NCI-H1436 (cell line): ENCODE measurements at regions not wholly inside any gene's neighbourhood (a gene's known extent, or its start where the extent isn't known, plus 50 kb on each side); places are given as distances from the start of the nearest gene placed in this dataset.

ENCODE experiments used
- DNase-seq: peaks from one replicate; lab custom pipeline; 2025; lab: John Stamatoyannopoulos, UW

DNA sequence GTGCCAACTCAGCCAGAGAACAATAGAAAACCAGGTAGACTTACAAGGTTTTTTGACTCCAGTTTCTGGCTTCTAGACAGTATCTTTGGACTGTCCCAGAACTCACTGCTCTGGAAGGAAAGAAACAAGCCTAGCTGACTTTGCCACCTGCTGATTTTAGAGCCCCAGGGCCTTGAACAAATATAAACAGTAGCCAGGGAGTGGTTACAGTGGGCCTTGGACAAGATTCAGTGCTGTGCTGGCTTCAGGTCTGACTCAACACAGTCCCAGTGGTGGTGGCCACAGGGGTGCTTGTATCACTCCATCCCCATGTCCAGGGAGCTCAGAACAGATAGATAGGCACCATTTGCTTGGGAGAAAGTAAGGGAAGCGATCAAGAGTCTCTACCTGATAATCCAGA is 694.1 kb upstream of the ADGRL3 start:
- no peak for DNase-seq

DNA sequence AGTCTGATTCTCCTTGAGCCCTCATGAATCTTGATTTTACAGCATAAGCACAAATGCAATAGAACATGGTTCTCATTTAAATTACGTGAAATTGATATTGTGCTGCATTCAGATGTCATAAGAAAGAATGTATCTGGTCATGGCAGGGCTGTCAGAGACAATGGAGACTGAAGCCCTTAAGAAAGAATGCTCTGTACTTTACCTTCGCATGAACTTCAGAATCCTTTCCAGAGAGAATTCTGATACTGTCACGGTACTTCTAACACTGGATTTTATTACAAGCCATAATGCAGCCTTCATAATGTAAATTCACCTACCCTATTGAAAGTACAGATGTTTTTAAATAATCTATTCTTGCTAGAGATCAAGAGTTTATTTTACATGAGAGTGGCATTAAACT is 677.9 kb upstream of the ADGRL3 start:
- DNase-seq, result no peak

DNA sequence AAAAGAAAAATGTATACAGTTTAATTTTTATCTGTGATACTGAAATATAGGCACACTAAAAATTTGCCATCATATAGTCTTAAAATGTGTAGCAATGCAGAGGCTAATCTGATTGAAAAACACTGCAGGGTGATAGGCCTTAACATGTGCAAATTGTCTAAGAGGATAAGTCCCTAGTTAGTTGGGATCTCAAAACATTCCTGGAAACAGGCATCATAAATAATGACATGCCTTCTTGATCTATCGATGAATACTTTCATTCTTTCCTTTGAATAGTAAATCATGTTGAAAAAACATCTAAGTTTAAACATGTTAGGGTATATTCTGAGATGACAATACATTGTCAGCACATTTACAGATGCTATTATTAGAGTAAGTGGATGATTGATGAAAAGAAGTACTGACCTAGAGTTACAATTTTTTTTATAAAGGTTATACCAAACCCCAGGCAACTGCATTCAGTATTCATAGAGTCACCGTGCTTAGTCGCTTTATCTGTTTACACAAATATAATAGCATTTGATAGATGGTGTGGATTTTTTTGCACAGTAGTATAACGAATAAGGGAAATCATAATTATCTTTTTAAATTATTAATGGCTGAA is 668.2 kb upstream of the ADGRL3 start:
- DNase-seq, result no peak

DNA sequence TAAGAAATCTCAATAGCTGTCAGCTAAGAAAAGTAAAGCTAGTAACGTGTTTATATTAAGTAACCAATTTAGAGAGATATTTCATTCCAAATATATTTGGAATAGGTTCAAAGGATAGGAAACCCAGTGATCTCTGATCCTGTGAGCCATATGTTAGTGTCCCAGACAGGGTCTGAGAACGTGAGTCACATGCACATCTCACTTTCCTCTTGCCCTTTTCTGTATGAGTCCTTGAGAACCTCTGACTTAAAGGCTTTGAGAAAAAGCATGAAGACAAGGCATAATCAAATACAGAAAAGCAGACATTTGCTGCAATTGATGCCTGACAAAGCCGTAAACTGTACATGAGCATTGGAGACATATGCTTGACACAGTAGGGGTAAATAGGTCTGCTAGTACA is 655.1 kb upstream of the ADGRL3 start:
- DNase-seq, result no peak

DNA sequence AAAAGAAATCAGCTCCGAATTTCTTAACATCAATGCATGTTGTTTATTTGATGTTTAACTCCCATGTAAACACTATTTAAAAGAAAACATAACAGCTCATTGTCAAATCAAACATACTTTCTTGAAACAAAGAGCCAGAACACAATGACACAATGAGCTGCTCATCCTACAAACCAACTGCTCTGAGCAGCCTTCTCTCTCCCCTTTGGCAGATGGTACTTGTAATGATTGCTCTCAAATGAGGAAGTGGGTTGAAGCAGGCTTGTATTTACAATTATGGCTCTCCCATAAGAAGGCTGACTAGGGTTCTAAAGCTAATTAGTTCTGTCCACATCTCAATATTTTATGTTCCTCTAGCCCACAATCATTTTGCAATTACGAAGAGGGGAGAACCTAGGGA is 637.8 kb upstream of the ADGRL3 start:
- no peak for DNase-seq

DNA sequence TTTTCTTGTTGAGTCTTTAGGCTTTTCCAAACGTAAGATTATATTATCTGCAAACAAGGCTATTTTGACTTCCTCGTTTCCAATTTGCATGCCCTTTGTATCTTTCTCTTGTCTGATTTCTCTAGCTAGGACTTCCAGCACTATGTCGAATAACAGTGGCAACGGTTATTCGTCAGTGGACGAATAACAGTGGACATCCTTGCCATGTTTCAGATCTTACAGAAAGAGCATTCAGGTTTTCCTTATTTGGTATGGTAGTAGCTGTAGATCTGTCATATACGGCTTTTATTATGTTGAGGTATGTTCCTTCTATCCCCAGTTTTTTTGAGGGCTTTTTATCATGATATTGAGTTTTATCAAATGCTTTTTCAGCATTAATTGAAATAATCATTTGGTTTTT is 634.6 kb upstream of the ADGRL3 start:
- no peak for DNase-seq

DNA sequence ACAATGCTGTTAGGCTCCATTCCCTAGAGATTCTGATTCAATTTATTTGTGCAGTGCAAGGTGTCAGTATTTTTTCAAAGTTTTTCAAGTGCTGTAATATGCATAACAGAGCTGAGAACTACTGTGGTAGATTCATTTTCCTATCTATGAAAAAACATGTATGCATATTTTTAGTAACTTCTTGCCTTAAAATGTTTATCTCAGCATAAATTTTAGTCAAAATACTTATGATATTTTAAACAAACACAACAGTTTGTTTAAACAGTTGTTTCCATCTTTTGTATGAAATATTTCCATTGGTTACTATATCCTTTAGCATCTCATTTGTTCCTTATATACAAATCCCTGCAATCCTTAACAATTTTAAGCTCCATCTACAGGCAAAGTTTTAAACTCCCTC is 624.8 kb upstream of the ADGRL3 start:
- no peak for DNase-seq

DNA sequence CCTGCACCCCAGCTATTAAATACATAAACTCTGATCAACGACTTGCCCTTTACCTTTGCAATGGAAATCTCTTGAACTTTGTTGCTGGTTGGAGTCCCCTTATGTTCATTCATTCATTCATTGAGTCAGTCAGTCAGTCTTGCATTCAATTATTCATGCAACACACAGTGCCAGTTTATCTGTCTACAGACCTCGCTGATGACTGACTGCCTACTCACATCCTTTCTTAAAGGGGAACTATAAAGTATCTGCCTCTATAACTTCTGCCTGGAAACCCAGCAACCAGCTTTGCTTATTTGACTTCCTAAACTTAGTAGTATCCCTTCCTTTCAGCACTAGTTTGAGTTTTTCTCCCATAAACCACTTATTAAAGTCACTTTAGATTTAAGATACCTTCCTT is 620.8 kb upstream of the ADGRL3 start:
- DNase-seq, result no peak

DNA sequence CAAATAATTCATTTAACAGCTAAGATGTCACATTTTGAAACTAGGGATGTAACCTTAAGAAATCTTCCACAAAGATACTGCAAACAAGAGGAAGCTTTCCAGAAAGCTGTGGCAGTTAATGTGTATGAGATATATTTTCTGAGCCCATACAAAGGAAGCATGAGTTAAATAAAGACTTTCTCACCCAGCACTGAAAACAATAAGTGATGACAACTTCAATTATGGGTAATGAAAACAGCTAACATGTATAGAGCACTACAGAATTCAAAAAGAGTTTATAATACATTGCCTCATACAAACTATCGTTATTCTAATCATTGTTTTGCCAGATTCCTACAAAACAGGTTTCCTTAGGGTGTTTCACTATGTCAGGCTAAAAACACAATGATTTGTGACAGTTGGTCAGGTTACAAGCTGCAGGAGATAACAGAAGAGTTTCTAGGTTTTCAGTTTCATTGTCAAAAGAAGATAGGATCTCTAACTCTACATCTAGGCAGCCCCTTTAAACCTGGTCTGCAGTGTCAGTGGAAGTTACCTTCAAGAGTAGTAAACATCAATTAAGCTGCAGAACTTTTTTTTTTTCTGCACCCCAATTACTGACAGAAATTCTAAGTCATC is 618.1 kb upstream of the ADGRL3 start:
- no peak for DNase-seq

DNA sequence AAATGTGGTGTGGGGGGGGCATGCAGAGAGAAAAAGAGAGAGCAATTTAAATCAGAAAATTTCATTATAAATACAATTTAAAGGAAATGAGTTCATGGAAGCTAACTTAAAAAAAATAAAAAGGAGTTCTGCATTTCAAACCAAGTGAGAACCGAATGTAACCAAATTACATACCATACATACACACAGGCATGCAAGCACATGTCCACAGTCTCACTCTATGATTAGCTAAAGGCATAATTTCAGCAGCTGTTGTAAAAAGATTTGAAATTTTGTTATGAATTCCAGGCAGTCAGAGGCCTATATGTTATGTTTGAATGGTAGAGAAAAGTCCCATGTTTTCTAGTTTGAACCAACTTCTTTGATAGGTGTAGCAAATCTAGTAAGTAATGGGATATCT is 611.6 kb upstream of the ADGRL3 start:
- DNase-seq, result no peak

DNA sequence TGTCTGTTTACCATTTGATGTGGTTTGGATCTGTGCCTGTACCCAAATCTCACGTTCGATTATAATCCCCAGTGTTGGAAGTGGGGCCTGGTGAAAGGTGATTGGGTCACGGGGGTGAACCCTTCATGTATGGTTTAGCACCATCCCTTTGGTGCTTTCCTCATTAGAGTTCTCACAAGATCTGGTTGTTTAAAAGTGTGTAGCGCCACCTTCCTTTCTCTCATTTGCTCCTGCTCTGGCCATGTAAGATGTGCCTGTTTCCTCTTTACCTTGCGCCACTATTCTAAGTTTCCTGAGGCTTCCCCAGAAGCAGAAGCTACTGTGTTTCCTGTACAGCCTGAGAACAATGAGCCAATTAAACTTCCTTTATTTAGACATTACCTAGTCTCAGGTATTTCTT is 610.7 kb upstream of the ADGRL3 start:
- no peak for DNase-seq

DNA sequence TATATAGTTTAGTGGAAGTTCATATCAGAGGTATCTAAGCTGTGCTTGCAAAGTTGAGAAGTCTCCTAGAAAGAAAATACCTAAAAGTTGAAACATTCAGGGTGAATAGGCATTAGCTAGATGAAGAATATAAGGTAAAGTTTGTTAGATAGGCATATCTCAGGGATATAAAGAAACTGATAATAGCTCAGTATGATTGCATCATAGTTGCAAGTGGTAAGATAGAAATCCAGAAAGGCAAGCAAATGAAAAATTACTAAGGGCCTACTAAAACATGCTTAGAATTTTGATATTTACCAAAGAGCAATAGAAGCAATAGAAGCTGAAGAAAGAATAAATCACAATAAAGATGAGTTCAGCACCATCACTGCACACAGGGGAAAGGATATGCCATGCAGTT is 610.0 kb upstream of the ADGRL3 start:
- no peak for DNase-seq

DNA sequence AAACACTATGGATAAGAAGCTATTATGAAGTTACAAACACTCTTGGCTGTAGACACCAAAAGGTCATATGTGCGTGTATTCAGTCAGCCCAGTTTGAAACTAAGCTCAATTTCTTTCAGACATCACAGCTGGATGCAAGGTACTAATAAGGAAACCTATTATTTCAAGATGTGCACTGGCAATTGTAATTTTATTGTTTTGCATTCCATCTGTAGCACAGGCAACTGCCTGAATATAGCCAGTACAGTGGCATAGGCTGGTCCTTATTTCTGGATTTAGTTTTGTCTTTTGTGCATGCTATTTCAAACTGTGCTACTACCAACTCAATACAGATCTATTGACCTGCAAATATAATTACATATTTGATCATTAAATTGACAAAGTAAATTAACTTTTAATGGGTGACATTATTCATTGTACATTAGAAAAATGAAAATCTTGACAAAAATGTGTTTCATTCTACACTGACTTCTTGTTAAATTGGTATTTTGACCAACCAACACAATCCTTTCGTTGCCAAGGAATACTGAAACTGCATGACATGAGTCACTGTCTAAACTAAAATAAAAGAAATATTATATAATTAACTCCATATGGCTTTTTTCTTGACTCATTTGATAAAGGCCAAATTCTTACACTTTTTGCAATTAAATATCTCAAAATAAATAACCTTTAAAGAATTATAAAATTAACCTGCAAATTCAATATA is 594.3 kb upstream of the ADGRL3 start:
- no peak for DNase-seq

DNA sequence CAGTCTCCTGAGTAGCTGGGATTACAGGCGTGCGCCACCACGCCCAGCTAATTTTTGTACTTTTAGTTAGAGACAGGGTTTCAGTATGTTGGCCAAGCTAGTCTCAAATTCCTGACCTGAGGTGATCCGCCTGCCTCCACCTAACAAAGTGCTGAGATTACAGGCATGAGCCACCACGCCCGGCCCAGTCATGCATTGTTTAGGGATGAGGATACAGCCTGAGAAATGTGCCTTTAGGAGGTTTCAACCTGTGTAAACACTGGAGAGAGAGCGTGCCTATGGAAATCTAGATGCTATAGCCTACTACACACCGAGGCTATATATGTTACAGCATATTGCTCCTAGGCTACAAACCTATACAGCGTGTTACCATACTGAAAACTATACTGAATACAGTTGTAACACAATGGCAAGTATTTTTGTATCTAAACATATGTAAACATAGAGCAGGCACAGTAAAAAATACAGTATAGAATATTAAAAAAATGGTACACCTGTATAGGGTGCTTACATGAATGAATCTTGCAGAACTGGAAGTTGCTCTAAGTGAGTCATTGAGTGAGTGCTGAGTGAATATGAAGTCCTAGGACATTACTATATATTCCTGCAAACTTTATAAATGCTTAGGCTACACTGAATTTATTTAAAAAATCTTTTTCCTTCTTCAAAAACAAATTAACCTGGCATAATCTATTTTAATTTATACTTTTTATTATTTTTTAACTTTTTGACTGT is 588.2 kb upstream of the ADGRL3 start:
- no peak for DNase-seq

DNA sequence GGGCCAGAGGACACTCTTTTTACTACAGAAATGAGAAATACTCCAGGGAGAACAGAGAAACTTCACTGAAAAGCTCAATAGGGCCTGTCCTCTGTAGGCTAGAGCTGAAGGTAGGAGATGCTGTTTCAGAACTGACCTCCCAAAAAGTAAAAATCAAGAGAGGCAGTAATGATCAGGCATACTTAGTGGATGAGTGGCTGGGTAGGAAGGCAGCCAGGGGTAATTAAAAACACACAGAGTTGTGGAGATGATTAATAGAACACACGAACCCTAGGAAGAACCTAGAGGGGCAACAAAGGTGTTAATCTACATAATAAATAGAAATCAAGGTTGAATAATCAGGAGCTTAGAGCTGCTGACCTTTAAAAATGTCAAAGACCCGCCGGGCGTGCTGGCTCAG is 582.4 kb upstream of the ADGRL3 start:
- no peak for DNase-seq

DNA sequence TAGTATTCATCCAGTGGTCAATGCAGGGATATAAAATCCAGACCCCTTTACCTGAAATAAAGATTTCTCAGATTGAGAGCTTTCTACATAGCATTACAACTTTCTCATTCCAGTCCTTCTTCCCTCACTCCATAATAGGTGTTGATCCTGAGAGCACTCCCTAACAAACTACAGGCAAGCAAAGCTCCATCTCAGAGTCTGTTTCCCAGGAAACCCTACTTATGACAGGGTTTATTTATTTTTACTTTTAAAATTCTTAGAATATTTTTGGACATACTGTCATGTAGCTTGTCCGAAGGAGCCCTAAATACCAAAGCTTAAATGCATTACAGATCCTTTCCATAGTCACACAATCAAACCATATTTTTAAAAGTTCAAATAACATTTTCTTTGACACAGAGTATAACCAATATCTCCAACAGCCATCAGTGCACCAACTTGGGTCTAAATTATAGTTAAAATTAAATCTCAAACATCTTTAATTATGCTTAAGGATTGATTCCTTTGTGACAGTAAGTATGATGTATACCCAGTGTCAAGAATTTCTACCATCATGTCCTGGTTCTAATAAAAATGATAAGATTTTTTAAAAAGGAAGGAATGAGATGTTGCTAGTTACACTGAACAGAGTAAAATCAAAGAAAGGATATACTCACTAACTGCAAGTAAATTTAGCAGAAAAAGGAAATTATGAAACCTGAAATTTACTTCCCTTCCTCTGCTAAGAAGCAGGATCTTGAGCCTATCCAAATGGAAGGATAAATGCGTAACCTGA is 580.4 kb upstream of the ADGRL3 start:
- no peak for DNase-seq

DNA sequence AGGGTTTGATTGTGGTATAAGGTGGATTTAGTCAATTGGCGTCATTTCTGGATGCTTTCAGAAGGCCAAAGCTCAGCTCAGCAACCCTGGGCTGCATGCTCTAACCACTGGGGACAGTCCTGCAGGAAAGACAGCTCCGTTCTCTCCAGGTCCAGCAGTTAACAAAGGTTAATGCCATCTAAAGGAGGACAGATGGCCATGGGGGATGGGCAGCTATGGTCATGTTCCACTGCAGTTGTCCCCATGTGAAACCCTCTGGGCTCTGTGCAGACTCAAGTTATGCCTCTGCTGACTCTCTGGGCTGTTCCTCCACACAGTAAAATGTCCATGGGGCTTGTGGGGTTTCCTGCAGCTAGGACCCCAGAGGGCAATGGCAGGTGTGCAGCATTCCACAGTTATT is 562.1 kb upstream of the ADGRL3 start:
- DNase-seq, result no peak

DNA sequence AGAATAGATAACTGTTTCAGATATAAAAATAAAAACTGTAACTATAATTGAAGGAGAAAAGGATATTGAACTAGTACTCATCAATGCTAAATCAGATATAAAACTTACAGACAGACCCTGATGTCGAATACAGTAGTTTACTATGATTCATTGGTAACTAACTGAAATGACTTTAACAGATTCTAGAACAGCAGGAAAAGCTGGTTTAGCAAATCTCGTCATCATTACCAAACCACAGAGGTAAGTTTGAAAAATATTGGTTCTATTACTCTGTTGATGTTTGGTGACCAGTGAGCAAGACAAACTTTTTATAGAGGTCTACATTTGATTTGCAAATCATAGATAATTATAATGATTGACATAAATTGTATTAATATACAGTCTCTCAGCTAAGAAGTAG is 551.4 kb upstream of the ADGRL3 start:
- no peak for DNase-seq

DNA sequence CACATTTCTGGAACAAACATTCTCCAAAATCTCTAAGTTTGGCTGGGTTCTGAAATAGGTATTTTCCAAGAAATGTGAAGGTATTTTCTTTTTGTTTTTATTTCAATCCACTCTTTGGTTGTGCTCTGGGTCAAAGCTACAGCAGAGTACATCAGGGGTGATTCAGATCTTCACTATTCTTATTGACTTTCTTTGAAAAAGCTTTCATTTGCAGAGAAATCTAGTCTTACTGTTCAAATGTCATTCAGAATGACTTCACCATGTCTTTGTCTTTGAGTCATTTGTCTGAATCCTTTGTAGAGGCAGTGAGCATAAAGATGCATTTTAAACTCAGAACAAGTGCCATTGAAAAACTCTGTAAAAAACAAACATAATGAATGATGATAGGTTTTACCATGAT is 547.2 kb upstream of the ADGRL3 start:
- no peak for DNase-seq

DNA sequence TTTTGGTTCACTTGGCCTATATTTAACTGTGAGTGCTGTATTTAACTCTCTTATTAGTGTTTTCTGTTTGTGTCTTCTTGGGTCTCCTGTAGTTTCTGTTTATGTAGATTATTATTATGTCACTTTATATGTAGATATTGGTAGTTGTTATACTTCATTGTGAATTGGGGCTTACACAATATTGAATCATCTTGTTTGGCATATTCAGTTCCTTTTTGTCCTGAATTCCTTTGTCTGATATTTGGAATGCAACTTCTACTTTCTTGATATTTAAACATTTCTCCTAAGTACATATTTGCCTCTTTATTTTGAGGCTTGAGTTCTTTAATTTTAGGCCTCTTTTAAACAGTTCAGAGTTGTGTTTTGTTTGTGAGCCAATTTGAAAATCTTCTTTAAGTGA is 544.8 kb upstream of the ADGRL3 start:
- no peak for DNase-seq

DNA sequence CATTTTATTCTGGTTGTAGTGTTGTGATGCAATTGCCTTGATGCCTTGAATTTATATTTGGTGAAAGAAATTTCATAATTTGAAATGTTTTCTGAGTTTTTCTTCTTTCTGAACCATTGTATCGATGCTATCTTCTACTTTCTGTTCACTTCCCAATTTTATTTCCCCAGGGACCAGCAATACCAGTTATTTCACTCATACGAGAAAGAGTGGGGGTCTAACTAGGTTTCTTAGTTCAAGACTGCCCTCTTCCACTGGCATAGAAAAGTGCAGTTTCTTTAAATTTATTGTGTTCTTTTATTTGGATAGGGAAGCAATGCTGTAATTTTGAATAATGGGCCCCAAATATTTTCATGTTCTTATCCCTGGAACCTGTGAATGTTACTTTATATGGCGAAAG is 544.0 kb upstream of the ADGRL3 start:
- DNase-seq, result no peak

DNA sequence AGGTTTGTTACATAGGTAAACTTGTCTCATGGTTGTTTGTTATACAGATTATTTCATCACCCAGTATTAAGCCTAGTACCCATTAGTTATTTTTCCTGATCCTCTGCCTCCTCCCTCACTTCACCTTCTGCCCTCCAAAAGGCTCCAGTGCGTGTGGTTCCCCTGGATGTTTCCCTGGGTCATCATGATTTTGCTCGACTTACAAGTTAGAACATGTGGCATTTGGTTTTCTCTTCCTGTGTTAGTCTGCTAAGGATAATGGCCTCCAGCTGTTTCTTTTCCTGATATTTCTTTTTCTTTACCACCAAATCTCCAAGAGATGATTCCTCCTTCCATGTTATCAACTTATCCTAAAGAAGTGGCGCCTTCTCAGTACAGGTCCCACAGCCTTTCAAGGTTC is 543.1 kb upstream of the ADGRL3 start:
- no peak for DNase-seq
